Endodermal cell (in vitro differentiated cells): ENCODE measurements at regions not wholly inside any gene's neighbourhood (a gene's known extent, or its start where the extent isn't known, plus 50 kb on each side); places are given as distances from the start of the nearest gene placed in this dataset.

Experiments
- DNase-seq: peaks from one replicate; pipeline ENCODE4 v3.0.0-alpha.2; 2017
- H3K27ac ChIP-seq: 2 replicates; pipeline ENCODE4 v1.5.1; 2013; ENCODE audit warnings: mild to moderate bottlenecking, low read depth, low read length, moderate library complexity
- H3K27me3 ChIP-seq: 2 replicates; pipeline ENCODE4 v1.6.1; 2013; ENCODE audit warnings: mild to moderate bottlenecking, low read length, moderate library complexity; ENCODE audit not compliant: insufficient read depth, control insufficient read depth, poor library complexity, severe bottlenecking
- H3K36me3 ChIP-seq: 2 replicates; pipeline ENCODE4 v1.7.0; 2013; ENCODE audit warnings: mild to moderate bottlenecking, low read length, moderate library complexity; ENCODE audit not compliant: control insufficient read depth, insufficient read depth
- H3K4me1 ChIP-seq: one replicate; pipeline ENCODE4 v1.7.0; 2013; ENCODE audit warnings: low read length; ENCODE audit not compliant: control insufficient read depth, insufficient read depth
- H3K4me3 ChIP-seq: 2 replicates; pipeline ENCODE4 v1.5.1; 2013; ENCODE audit warnings: mild to moderate bottlenecking, low read length, moderate library complexity
- H3K9ac ChIP-seq: 2 replicates; pipeline ENCODE4 v1.6.1; 2013; ENCODE audit warnings: mild to moderate bottlenecking, low read length, moderate library complexity; ENCODE audit not compliant: poor library complexity, severe bottlenecking; ENCODE audit errors: extremely low read depth
- H3K9me3 ChIP-seq: 2 replicates; pipeline ENCODE4 v1.6.1; 2013; ENCODE audit warnings: mild to moderate bottlenecking, low read length, moderate library complexity; ENCODE audit not compliant: control insufficient read depth
- H3K27ac Mint-ChIP-seq: 2 replicates; pipeline ENCODE4 v1.8.0; 2020; ENCODE audit warnings: mixed read lengths
- H3K27me3 Mint-ChIP-seq: 2 replicates; pipeline ENCODE4 v1.8.0; 2021; ENCODE audit warnings: mild to moderate bottlenecking, mixed read lengths; ENCODE audit not compliant: insufficient read depth
- H3K36me3 Mint-ChIP-seq: 2 replicates; pipeline ENCODE4 v1.8.0; 2020; ENCODE audit warnings: low read depth, mixed read lengths
- H3K4me1 Mint-ChIP-seq: 2 replicates; pipeline ENCODE4 v1.8.0; 2020; ENCODE audit warnings: mixed read lengths
- H3K4me3 Mint-ChIP-seq: 2 replicates; pipeline ENCODE4 v1.8.0; 2020; ENCODE audit warnings: mild to moderate bottlenecking, moderate library complexity, mixed read lengths
- H3K9me3 Mint-ChIP-seq: 2 replicates; pipeline ENCODE4 v1.8.0; 2020; ENCODE audit warnings: mild to moderate bottlenecking, mixed read lengths
- CTCF ChIP-seq: fragments of 200-600 bp; sonication (generic); conservative IDR thresholded peaks from 2 replicates; pipeline ENCODE4 v1.5.0; 2021; ENCODE audit warnings: antibody characterized with exemption, mild to moderate bottlenecking
- WGBS, 2 experiments: methylation state at CpG; one replicate each; pipeline versions ENCODE4 v1.1.5 to v1.1.7; 2013; ENCODE audit warnings: missing lambda C conversion rate in 2 of 2, mixed read lengths in 1 of 2; ENCODE audit not compliant: insufficient coverage in 1 of 2, insufficient read length in 1 of 2; 5-methylcytosine and 5-hydroxymethylcytosine counted together

GRCh38 chr6:68476611-68477010 lies 158.5 kb upstream of the ADGRB3 start:
- no peaks in the 10 kb centered on the region for H3K27me3 Mint-ChIP-seq
- no peak overlapping the region for H3K27ac Mint-ChIP-seq
- H3K4me3 ChIP-seq = no peak overlapping the region
- H3K9me3 ChIP-seq = no peaks in the 10 kb centered on the region
- H3K9me3 Mint-ChIP-seq = no peaks in the 10 kb centered on the region
- no peaks in the 10 kb centered on the region for H3K36me3 ChIP-seq
- H3K27me3 ChIP-seq = no peaks in the 10 kb centered on the region
- no peak for DNase-seq
- H3K27ac ChIP-seq = no peak overlapping the region
- no peak overlapping the region for H3K4me3 Mint-ChIP-seq
- H3K9ac ChIP-seq = no peak overlapping the region
- H3K36me3 Mint-ChIP-seq = no peaks in the 10 kb centered on the region
- 43 to 67% methylated on average over 1 to 2 of the region's 2 CpGs for WGBS, 2 experiments
- peaks cover 4% of the 10 kb centered on the region for H3K4me1 Mint-ChIP-seq
- TF ChIP-seq CTCF = no peak
- H3K4me1 ChIP-seq = peaks cover 3% of the 10 kb centered on the region

- Histone ChIP-seq H3K27me3 (no peaks in the 10 kb centered on the region), H3K4me3 (no peak overlapping the region), H3K27ac (no peak overlapping the region), H3K4me1 (no peaks in the 10 kb centered on the region), H3K9me3 (no peaks in the 10 kb centered on the region), H3K36me3 (no peaks in the 10 kb centered on the region), H3K9ac (no peak overlapping the region)
- Mint-ChIP-seq H3K27me3 (no peaks in the 10 kb centered on the region), H3K4me1 (no peaks in the 10 kb centered on the region), H3K36me3 (no peaks in the 10 kb centered on the region), H3K4me3 (no peak overlapping the region), H3K9me3 (no peaks in the 10 kb centered on the region), H3K27ac (no peak overlapping the region)
- 86 to 89% methylated on average over 1 to 4 of the region's 5 CpGs for WGBS, 2 experiments
- TF ChIP-seq CTCF = no peak
- DNase-seq = no peak
These were observed 161.5 kb upstream of the ADGRB3 start for GRCh38 chr6:68473433-68474210.

- 46 to 55% methylated on average over 3 to 4 of the region's 4 CpGs for WGBS, 2 experiments
- H3K27me3 Mint-ChIP-seq = no peaks in the 10 kb centered on the region
- H3K9me3 Mint-ChIP-seq = no peaks in the 10 kb centered on the region
These were observed 166.7 kb upstream of the ADGRB3 start for GRCh38 chr6:68468244-68468884.

More at GRCh38 chr6:68468244-68468884, 166.7 kb upstream of the ADGRB3 start:
- peak; percentile 84 for TF ChIP-seq CTCF
- Histone ChIP-seq H3K36me3 (no peaks in the 10 kb centered on the region), H3K27me3 (no peaks in the 10 kb centered on the region), H3K9ac (no peak overlapping the region), H3K27ac (no peak overlapping the region), H3K4me3 (no peak overlapping the region), H3K4me1 (no peaks in the 10 kb centered on the region), H3K9me3 (no peaks in the 10 kb centered on the region)
- no peaks in the 10 kb centered on the region for H3K4me1 Mint-ChIP-seq
- no peak overlapping the region for H3K4me3 Mint-ChIP-seq
- DNase-seq = peak; percentile 69
- no peaks in the 10 kb centered on the region for H3K36me3 Mint-ChIP-seq
- no peak overlapping the region for H3K27ac Mint-ChIP-seq
